ENCODE measurements at regions not wholly inside any gene's neighbourhood (a gene's known extent, or its start where the extent isn't known, plus 50 kb on each side); places are given as distances from the start of the nearest gene placed in this dataset.

DNA sequence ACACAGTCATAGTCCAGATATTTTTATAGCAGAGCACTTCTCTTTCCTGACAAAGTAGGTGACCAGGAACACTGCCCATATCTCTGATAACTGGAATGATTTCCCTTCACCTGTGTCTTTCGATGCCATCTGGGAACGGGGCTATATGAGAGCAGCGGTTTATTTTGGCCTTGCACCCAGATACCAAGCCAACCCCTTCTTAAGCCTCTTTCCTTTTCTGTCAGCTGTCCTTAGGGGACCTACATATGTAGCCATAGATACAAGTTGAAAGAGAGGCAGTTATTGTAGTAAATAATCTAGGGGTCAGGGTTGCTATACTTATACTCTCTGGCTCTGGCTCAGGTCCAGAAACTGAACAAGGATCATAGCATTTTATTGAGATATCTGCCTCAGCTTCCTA is 128.8 kb downstream of the NHLRC3 start:
- Histone ChIP-seq H3K27me3 (ENCODE audit: control insufficient read depth, insufficient read depth, low read length) (no peaks in the 10 kb centered on the region), H3K36me3 (ENCODE audit: control insufficient read depth, insufficient read depth, low read length) (no peaks in the 10 kb centered on the region), H3K9me3 (ENCODE audit: control insufficient read depth, insufficient read depth, low read depth, low read length) (no peaks in the 10 kb centered on the region), H3K9ac (ENCODE audit: low read length) (no peak overlapping the region), H3K4me1 (ENCODE audit: control insufficient read depth, insufficient read depth, low read length) (no peaks in the 10 kb centered on the region), H3K4me3 (ENCODE audit: low read depth, low read length) (no peak overlapping the region), H3K27ac (ENCODE audit: low read depth, low read length) (no peak overlapping the region)

DNA sequence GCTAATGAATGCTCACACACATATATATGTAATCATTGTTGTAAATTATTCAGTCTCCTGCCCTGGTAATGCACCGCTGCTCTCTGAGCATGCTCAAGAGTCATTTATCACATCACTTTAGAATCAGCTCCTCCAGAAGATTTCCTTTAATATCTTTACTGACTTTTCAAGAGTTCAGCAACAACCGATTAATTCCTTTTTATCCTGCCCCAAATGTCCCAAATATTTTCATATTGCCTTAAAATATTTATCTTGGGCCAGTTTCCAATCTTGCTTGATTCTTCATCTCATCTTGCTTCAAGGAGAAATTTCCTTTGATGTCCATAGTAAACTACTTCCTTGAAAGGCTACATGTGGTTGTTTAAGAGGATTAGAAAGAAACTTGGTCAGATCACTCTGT is 132.5 kb downstream of the NHLRC3 start:
- Histone ChIP-seq H3K27me3 (ENCODE audit: control insufficient read depth, insufficient read depth, low read length) (no peaks in the 10 kb centered on the region), H3K4me3 (ENCODE audit: low read depth, low read length) (no peak overlapping the region), H3K4me1 (ENCODE audit: control insufficient read depth, insufficient read depth, low read length) (no peaks in the 10 kb centered on the region), H3K9ac (ENCODE audit: low read length) (no peak overlapping the region), H3K27ac (ENCODE audit: low read depth, low read length) (no peak overlapping the region), H3K36me3 (ENCODE audit: control insufficient read depth, insufficient read depth, low read length) (no peaks in the 10 kb centered on the region), H3K9me3 (ENCODE audit: control insufficient read depth, insufficient read depth, low read depth, low read length) (no peaks in the 10 kb centered on the region)

DNA sequence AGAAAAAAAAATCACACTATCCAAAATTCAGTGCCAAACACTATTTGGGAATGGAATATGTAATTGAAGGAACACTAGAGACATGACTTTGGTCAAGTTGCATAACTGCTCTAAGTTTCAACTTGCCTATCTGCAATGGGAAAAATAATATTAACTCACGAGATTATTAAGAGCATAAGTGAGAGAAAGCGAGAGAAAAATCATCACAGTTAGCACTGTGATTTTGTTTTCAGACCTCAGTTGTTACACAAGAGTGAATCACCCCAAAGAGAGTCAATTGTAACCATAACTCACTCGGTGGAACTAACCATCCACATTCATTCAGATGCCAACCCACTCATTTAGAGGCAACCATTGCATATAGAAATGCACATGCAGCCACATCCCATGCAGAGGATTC is 147.1 kb downstream of the NHLRC3 start:
- Histone ChIP-seq H3K27ac (ENCODE audit: low read depth, low read length) (no peak overlapping the region), H3K4me1 (ENCODE audit: control insufficient read depth, insufficient read depth, low read length) (peaks cover 6% of the 10 kb centered on the region; the same call in 1 of the 2 replicates), H3K9ac (ENCODE audit: low read length) (no peak overlapping the region), H3K36me3 (ENCODE audit: control insufficient read depth, insufficient read depth, low read length) (no peaks in the 10 kb centered on the region), H3K4me3 (ENCODE audit: low read depth, low read length) (no peak overlapping the region), H3K27me3 (ENCODE audit: control insufficient read depth, insufficient read depth, low read length) (no peaks in the 10 kb centered on the region), H3K9me3 (ENCODE audit: control insufficient read depth, insufficient read depth, low read depth, low read length) (no peaks in the 10 kb centered on the region)

GRCh38 chr13:39186205-39186875 is 148.1 kb downstream of the NHLRC3 start:
- no peak overlapping the region for H3K27ac ChIP-seq (ENCODE audit: low read depth, low read length)
- H3K36me3 ChIP-seq (ENCODE audit: control insufficient read depth, insufficient read depth, low read length): no peaks in the 10 kb centered on the region
- H3K9me3 ChIP-seq (ENCODE audit: control insufficient read depth, insufficient read depth, low read depth, low read length): no peaks in the 10 kb centered on the region
- H3K4me1 ChIP-seq (ENCODE audit: control insufficient read depth, insufficient read depth, low read length): peaks cover 6% of the 10 kb centered on the region; the same call in 1 of the 2 replicates
- no peaks in the 10 kb centered on the region for H3K27me3 ChIP-seq (ENCODE audit: control insufficient read depth, insufficient read depth, low read length)
- no peak overlapping the region for H3K4me3 ChIP-seq (ENCODE audit: low read depth, low read length)
- no peak overlapping the region for H3K9ac ChIP-seq (ENCODE audit: low read length)

DNA sequence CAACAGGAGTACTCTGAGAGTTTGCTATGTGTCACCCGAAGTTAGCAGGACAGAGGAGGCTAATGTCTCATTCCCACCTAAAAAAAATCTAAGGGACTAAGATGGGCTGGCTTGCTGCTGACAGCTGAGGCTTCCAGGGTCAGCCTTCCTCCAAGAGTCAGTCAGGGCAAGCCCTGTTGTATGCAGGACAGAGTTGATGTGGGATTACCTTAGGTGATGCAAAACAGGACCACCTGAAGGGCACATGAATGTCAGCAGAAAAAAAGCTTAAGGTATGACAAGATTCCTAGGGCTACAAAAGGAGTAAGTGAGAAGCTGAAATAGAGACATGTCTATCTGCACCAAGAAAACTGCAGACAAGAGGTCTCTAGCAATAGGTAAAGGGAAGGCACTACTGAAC is 151.5 kb downstream of the NHLRC3 start:
- Histone ChIP-seq H3K4me1 (ENCODE audit: control insufficient read depth, insufficient read depth, low read length) (peaks cover 6% of the 10 kb centered on the region; the same call in 1 of the 2 replicates), H3K27ac (ENCODE audit: low read depth, low read length) (no peak overlapping the region), H3K27me3 (ENCODE audit: control insufficient read depth, insufficient read depth, low read length) (no peaks in the 10 kb centered on the region), H3K36me3 (ENCODE audit: control insufficient read depth, insufficient read depth, low read length) (no peaks in the 10 kb centered on the region), H3K9me3 (ENCODE audit: control insufficient read depth, insufficient read depth, low read depth, low read length) (no peaks in the 10 kb centered on the region), H3K4me3 (ENCODE audit: low read depth, low read length) (no peak overlapping the region), H3K9ac (ENCODE audit: low read length) (no peak overlapping the region)

DNA sequence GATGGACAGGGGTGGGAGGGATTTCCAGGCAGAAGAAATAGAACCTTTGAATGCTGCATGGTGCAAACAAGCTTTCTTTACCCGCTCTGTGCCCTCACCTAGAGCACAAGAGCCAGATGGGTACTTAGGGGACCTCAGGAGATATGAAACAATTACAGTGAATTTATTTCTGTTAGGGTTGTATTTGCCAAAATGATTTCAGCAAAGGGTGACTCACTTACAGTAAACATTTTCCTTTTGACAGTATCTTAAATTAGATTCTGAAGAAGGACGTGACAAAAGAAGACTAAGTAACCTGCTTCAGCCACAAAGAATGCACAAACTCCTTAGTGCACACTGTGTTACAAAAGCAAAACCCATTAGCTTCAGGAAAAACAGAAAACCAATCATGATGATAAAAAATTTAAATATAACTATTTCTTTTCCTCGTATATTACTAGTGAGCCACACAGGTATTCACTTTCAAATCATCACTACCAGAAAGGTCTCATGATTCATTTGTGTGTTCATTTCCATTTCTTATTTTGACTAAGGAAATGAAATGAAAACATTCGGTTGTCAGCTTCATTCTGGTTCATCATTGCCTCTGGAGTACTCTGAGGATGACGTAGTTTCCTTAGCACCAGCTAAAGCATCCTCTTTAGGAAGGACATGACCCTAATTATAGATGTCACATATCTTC is 158.8 kb downstream of the NHLRC3 start:
- no peak overlapping the region for H3K9ac ChIP-seq (ENCODE audit: low read length)
- H3K4me1 ChIP-seq (ENCODE audit: control insufficient read depth, insufficient read depth, low read length): peaks cover 3% of the 10 kb centered on the region; the same call in 1 of the 2 replicates
- no peak overlapping the region for H3K4me3 ChIP-seq (ENCODE audit: low read depth, low read length)
- no peaks in the 10 kb centered on the region for H3K36me3 ChIP-seq (ENCODE audit: control insufficient read depth, insufficient read depth, low read length)
- H3K27ac ChIP-seq (ENCODE audit: low read depth, low read length): no peak overlapping the region
- no peaks in the 10 kb centered on the region for H3K27me3 ChIP-seq (ENCODE audit: control insufficient read depth, insufficient read depth, low read length)
- H3K9me3 ChIP-seq (ENCODE audit: control insufficient read depth, insufficient read depth, low read depth, low read length): no peaks in the 10 kb centered on the region

DNA sequence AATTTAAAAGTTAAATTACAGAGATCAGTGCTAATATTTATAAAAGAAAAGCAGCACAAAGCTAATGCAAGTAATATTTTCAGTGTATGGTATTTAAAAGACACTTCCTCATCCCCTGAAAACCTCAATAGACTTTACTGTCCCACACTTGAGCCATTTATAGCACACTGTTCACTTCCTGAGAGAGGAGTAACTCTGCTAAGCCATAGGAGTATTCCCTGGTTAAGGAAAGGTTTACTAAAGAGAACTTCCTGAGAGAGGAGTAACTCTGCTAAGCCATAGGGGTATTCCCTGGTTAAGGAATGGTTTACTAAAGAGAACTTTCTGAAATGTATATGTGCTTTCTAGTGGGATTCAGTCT is 159.4 kb downstream of the NHLRC3 start:
- Histone ChIP-seq H3K27ac (ENCODE audit: low read depth, low read length) (no peak overlapping the region), H3K9ac (ENCODE audit: low read length) (no peak overlapping the region), H3K4me3 (ENCODE audit: low read depth, low read length) (no peak overlapping the region), H3K4me1 (ENCODE audit: control insufficient read depth, insufficient read depth, low read length) (peaks cover 3% of the 10 kb centered on the region; the same call in 1 of the 2 replicates), H3K27me3 (ENCODE audit: control insufficient read depth, insufficient read depth, low read length) (no peaks in the 10 kb centered on the region), H3K36me3 (ENCODE audit: control insufficient read depth, insufficient read depth, low read length) (no peaks in the 10 kb centered on the region), H3K9me3 (ENCODE audit: control insufficient read depth, insufficient read depth, low read depth, low read length) (no peaks in the 10 kb centered on the region)

DNA sequence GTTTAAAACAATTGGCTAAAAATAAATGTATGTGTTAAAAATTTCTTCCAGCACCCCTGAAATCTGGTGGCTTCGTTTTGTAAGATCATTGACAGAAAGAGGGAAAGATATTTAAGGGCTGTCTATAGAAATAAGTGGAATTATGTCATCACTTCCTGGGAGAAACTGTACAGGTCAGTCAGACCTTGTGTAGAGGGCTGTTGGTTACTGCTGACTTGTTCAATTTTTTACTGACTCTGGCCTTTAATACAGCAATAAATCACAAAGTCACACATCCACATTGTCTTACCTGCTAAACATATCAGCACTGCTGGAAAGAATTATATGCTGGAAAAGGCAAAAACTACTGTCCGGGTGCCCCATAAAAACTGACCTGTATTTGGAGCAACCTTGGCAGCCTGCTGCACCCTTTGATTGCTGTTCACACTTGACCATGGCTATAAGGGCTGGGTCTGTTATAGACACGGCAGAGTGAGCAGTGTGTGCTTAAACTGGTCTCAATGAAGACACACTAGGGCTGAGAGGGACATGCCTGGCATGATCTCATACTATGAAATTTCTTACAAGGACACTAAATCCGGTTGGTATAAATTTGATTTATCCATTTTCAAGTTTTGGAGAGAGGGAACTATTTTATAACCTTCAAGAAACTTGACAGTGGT is 162.1 kb downstream of the NHLRC3 start:
- no peaks in the 10 kb centered on the region for H3K36me3 ChIP-seq (ENCODE audit: control insufficient read depth, insufficient read depth, low read length)
- H3K4me1 ChIP-seq (ENCODE audit: control insufficient read depth, insufficient read depth, low read length): peaks cover 3% of the 10 kb centered on the region; the same call in 1 of the 2 replicates
- H3K9me3 ChIP-seq (ENCODE audit: control insufficient read depth, insufficient read depth, low read depth, low read length): no peaks in the 10 kb centered on the region
- H3K27me3 ChIP-seq (ENCODE audit: control insufficient read depth, insufficient read depth, low read length): no peaks in the 10 kb centered on the region
- no peak overlapping the region for H3K9ac ChIP-seq (ENCODE audit: low read length)
- H3K4me3 ChIP-seq (ENCODE audit: low read depth, low read length): no peak overlapping the region
- no peak overlapping the region for H3K27ac ChIP-seq (ENCODE audit: low read depth, low read length)

- Histone ChIP-seq H3K9ac (ENCODE audit: low read length) (peak overlapping the region; percentile 22), H3K36me3 (ENCODE audit: control insufficient read depth, insufficient read depth, low read length) (no peaks in the 10 kb centered on the region), H3K4me1 (ENCODE audit: control insufficient read depth, insufficient read depth, low read length) (peaks cover 3% of the 10 kb centered on the region; the same call in 1 of the 2 replicates), H3K9me3 (ENCODE audit: control insufficient read depth, insufficient read depth, low read depth, low read length) (no peaks in the 10 kb centered on the region), H3K27me3 (ENCODE audit: control insufficient read depth, insufficient read depth, low read length) (no peaks in the 10 kb centered on the region), H3K4me3 (ENCODE audit: low read depth, low read length) (no peak overlapping the region), H3K27ac (ENCODE audit: low read depth, low read length) (no peak overlapping the region)
Measured at GRCh38 chr13:39201180-39201579, 162.9 kb downstream of the NHLRC3 start.

DNA sequence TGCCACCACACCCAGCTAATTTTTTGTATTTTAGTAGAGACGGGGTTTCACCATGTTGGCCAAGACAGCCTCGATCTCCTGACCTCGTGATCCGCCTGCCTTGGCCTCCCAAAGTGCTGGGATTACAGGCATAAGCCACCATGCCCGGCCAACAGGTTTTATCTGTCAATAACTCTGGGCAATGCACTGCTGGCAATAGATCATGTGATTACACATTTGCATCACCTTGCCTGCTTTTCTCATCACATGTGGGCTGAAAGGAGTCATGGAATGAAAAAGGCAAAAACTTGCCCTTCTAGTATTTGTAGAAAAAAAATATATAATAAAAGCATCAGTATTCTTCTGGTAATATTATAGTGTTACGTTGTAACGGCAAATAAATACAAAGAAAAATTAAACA is 164.5 kb downstream of the NHLRC3 start:
- Histone ChIP-seq H3K27me3 (ENCODE audit: control insufficient read depth, insufficient read depth, low read length) (no peaks in the 10 kb centered on the region), H3K4me1 (ENCODE audit: control insufficient read depth, insufficient read depth, low read length) (peaks cover 3% of the 10 kb centered on the region; the same call in 1 of the 2 replicates), H3K4me3 (ENCODE audit: low read depth, low read length) (no peak overlapping the region), H3K36me3 (ENCODE audit: control insufficient read depth, insufficient read depth, low read length) (no peaks in the 10 kb centered on the region), H3K27ac (ENCODE audit: low read depth, low read length) (no peak overlapping the region), H3K9me3 (ENCODE audit: control insufficient read depth, insufficient read depth, low read depth, low read length) (no peaks in the 10 kb centered on the region), H3K9ac (ENCODE audit: low read length) (no peak overlapping the region)

DNA sequence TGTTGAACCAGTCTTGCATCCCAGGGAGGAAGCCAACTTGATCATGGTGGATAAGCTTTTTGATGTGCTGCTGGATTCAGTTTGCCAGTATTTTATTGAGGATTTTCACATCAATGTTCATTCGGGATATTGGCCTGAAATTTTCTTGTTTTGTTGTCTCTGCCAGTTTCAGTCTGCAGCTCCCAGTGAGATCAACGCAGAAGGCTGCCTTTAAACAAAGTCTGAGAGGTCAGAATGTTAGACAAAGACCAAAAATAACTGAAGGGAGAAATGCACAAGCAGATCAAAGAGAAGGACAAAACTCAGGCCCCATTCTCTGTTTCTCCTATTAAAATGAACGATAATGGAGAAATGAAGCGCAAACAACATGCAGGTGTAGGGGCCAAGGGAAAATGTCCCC is 170.4 kb downstream of the NHLRC3 start:
- Histone ChIP-seq H3K27ac (ENCODE audit: low read depth, low read length) (no peak overlapping the region), H3K9ac (ENCODE audit: low read length) (no peak overlapping the region), H3K4me3 (ENCODE audit: low read depth, low read length) (no peak overlapping the region), H3K9me3 (ENCODE audit: control insufficient read depth, insufficient read depth, low read depth, low read length) (no peaks in the 10 kb centered on the region), H3K4me1 (ENCODE audit: control insufficient read depth, insufficient read depth, low read length) (no peaks in the 10 kb centered on the region), H3K36me3 (ENCODE audit: control insufficient read depth, insufficient read depth, low read length) (no peaks in the 10 kb centered on the region), H3K27me3 (ENCODE audit: control insufficient read depth, insufficient read depth, low read length) (no peaks in the 10 kb centered on the region)

Measured in HUES6 (cell line).